GM23338 (cell line): ENCODE measurements at regions not wholly inside any gene's neighbourhood (a gene's known extent, or its start where the extent isn't known, plus 50 kb on each side); places are given as distances from the start of the nearest gene placed in this dataset.
A peak's percentile ranks its signal among the peaks of the same experiment; 100 is the strongest.

Experiments used
- ATAC-seq: fragments of 200-7000 bp; cut with Tn5 transposase; 3 replicates; pipeline ENCODE4 v1.9.1; 2020
- DNase-seq: peaks from one replicate; pipeline ENCODE4 v3.0.0-alpha.2; 2015; ENCODE audit warnings: low spot score
- H2AFZ ChIP-seq: fragments of 200-600 bp; sonication (generic); 2 replicates; pipeline ENCODE4 v1.8.0; 2016; ENCODE audit warnings: antibody characterized with exemption, mild to moderate bottlenecking, moderate library complexity
- H3F3A ChIP-seq: fragments of 200-600 bp; sonication (generic); replicated peaks from 2 replicates; pipeline ENCODE4 v1.8.0; 2017; ENCODE audit warnings: antibody characterized with exemption, mixed run types, low read depth
- H3K27ac ChIP-seq: fragments of 200-600 bp; sonication (generic); 2 replicates; pipeline ENCODE4 v1.6.1; 2016; ENCODE audit warnings: low read depth
- H3K27me3 ChIP-seq: fragments of 200-600 bp; sonication (generic); 2 replicates; pipeline ENCODE4 v1.8.0; 2016; ENCODE audit warnings: mild to moderate bottlenecking, mixed run types, moderate library complexity; ENCODE audit not compliant: insufficient read depth
- H3K36me3 ChIP-seq: fragments of 200-600 bp; sonication (generic); 2 replicates; pipeline ENCODE4 v1.8.0; 2016; ENCODE audit warnings: mild to moderate bottlenecking; ENCODE audit not compliant: insufficient read depth
- H3K4me1 ChIP-seq: fragments of 200-600 bp; sonication (generic); 2 replicates; pipeline ENCODE4 v1.8.0; 2016; ENCODE audit warnings: mild to moderate bottlenecking, moderate library complexity; ENCODE audit not compliant: insufficient read depth
- H3K4me2 ChIP-seq: fragments of 200-600 bp; sonication (generic); 2 replicates; pipeline ENCODE4 v1.7.1; 2017; ENCODE audit warnings: mixed run types
- H3K4me3 ChIP-seq: fragments of 200-600 bp; sonication (generic); 2 replicates; pipeline ENCODE4 v1.6.1; 2016; ENCODE audit warnings: mixed run types
- H3K79me2 ChIP-seq: fragments of 200-600 bp; sonication (generic); replicated peaks from 2 replicates; pipeline ENCODE4 v1.8.0; 2017; ENCODE audit warnings: mild to moderate bottlenecking; ENCODE audit not compliant: insufficient read depth
- H3K9me2 ChIP-seq: fragments of 200-600 bp; sonication (generic); 2 replicates; pipeline ENCODE4 v1.8.0; 2017; ENCODE audit not compliant: insufficient read depth
- H4K20me1 ChIP-seq: fragments of 200-600 bp; sonication (generic); replicated peaks from 2 replicates; pipeline ENCODE4 v1.8.0; 2017; ENCODE audit warnings: mild to moderate bottlenecking; ENCODE audit not compliant: insufficient read depth
- H3K27ac Mint-ChIP-seq: 2 replicates; pipeline ENCODE4 v1.8.0; 2020; ENCODE audit warnings: inconsistent platforms, mild to moderate bottlenecking, moderate library complexity, mixed read lengths
- H3K27me3 Mint-ChIP-seq: 3 replicates; pipeline ENCODE4 v1.8.0; 2022; ENCODE audit warnings: low read depth, mild to moderate bottlenecking, moderate library complexity, mixed read lengths, inconsistent platforms; ENCODE audit not compliant: insufficient read depth, poor library complexity
- H3K36me3 Mint-ChIP-seq: 3 replicates; pipeline ENCODE4 v1.8.0; 2021; ENCODE audit warnings: low read depth, mild to moderate bottlenecking, inconsistent platforms, moderate library complexity, mixed read lengths
- H3K4me1 Mint-ChIP-seq: 3 replicates; pipeline ENCODE4 v1.8.0; 2020; ENCODE audit warnings: mild to moderate bottlenecking, inconsistent platforms, mixed read lengths
- H3K4me3 Mint-ChIP-seq: 3 replicates; pipeline ENCODE4 v1.8.0; 2021; ENCODE audit warnings: moderate library complexity, mild to moderate bottlenecking, inconsistent platforms, mixed read lengths
- H3K9me3 Mint-ChIP-seq: 3 replicates; pipeline ENCODE4 v1.8.0; 2020; ENCODE audit warnings: moderate library complexity, mild to moderate bottlenecking, inconsistent platforms, mixed read lengths
- CREB1 ChIP-seq: fragments of 250-450 bp; sonication (Bioruptor Pico); IDR thresholded peaks from 2 replicates; pipeline ENCODE4 v1.5.0; 2020; ENCODE audit warnings: low read depth, mild to moderate bottlenecking, moderate library complexity
- EZH2 ChIP-seq: fragments of 200-600 bp; sonication (generic); IDR thresholded peaks from one replicate; pipeline ENCODE4 v1.8.0; 2017; ENCODE audit warnings: antibody characterized with exemption, mild to moderate bottlenecking, low read depth; ENCODE audit not compliant: unreplicated experiment
- EZH2phosphoT487 ChIP-seq: fragments of 200-600 bp; sonication (generic); IDR thresholded peaks from one replicate; pipeline ENCODE4 v1.8.1; 2018; ENCODE audit warnings: antibody characterized with exemption; ENCODE audit not compliant: unreplicated experiment
- JUNB ChIP-seq: IDR thresholded peaks from one replicate; pipeline ENCODE4 v1.6.1; 2016; ENCODE audit warnings: antibody characterized with exemption; ENCODE audit not compliant: unreplicated experiment
- NANOG ChIP-seq: IDR thresholded peaks from 2 replicates; pipeline ENCODE4 v1.6.1; 2016; ENCODE audit warnings: antibody characterized with exemption, borderline replicate concordance
- POLR2AphosphoS5 ChIP-seq: IDR thresholded peaks from 2 replicates; pipeline ENCODE4 v1.6.1; 2016; ENCODE audit warnings: antibody characterized with exemption, low read depth
- STAT1 ChIP-seq: IDR thresholded peaks from one replicate; pipeline ENCODE4 v1.6.1; 2016; ENCODE audit warnings: antibody characterized with exemption; ENCODE audit not compliant: unreplicated experiment
- ZNF114 ChIP-seq: fragments of 250-450 bp; sonication (Bioruptor Pico); IDR thresholded peaks from 2 replicates; pipeline ENCODE4 v1.5.0; 2020; ENCODE audit warnings: mild to moderate bottlenecking, moderate library complexity
- ZNF331 ChIP-seq: fragments of 250-450 bp; sonication (Bioruptor Pico); IDR thresholded peaks from 2 replicates; pipeline ENCODE4 v1.5.0; 2020; ENCODE audit warnings: low read depth, mild to moderate bottlenecking, moderate library complexity
- TF ChIP-seq, protein P1 (sequence below): fragments of 250-450 bp; sonication (Bioruptor Pico); IDR thresholded peaks from 2 replicates; pipeline ENCODE4 v1.5.0; 2020; ENCODE audit warnings: mild to moderate bottlenecking, moderate library complexity
- TF ChIP-seq, protein P2 (sequence below): IDR thresholded peaks from one replicate; pipeline ENCODE4 v1.6.1; 2018; ENCODE audit warnings: antibody characterized with exemption; ENCODE audit not compliant: unreplicated experiment
- TF ChIP-seq, protein P3 (sequence below): IDR thresholded peaks from 2 replicates; pipeline ENCODE4 v1.6.1; 2016; ENCODE audit warnings: antibody characterized with exemption

- no peak overlapping the region for H3K4me3 Mint-ChIP-seq
- H3K27me3 Mint-ChIP-seq: no peaks in the 10 kb centered on the region
- H3K36me3 Mint-ChIP-seq: peaks cover 13% of the 10 kb centered on the region; the same call in 2 of the 3 replicates
- Histone ChIP-seq H3F3A (no peaks in the 10 kb centered on the region; the same call in 1 of the 2 replicates), H3K9me2 (peaks cover 40% of the 10 kb centered on the region), H3K4me2 (no peak overlapping the region), H2AFZ (no peak overlapping the region), H3K4me3 (no peak overlapping the region), H4K20me1 (no peaks in the 10 kb centered on the region), H3K4me1 (peaks cover 43% of the 10 kb centered on the region), H3K27me3 (no peaks in the 10 kb centered on the region), H3K79me2 (no peaks in the 10 kb centered on the region), H3K27ac (no peak overlapping the region), H3K36me3 (no peaks in the 10 kb centered on the region)
- TF ChIP-seq, protein P1, sequence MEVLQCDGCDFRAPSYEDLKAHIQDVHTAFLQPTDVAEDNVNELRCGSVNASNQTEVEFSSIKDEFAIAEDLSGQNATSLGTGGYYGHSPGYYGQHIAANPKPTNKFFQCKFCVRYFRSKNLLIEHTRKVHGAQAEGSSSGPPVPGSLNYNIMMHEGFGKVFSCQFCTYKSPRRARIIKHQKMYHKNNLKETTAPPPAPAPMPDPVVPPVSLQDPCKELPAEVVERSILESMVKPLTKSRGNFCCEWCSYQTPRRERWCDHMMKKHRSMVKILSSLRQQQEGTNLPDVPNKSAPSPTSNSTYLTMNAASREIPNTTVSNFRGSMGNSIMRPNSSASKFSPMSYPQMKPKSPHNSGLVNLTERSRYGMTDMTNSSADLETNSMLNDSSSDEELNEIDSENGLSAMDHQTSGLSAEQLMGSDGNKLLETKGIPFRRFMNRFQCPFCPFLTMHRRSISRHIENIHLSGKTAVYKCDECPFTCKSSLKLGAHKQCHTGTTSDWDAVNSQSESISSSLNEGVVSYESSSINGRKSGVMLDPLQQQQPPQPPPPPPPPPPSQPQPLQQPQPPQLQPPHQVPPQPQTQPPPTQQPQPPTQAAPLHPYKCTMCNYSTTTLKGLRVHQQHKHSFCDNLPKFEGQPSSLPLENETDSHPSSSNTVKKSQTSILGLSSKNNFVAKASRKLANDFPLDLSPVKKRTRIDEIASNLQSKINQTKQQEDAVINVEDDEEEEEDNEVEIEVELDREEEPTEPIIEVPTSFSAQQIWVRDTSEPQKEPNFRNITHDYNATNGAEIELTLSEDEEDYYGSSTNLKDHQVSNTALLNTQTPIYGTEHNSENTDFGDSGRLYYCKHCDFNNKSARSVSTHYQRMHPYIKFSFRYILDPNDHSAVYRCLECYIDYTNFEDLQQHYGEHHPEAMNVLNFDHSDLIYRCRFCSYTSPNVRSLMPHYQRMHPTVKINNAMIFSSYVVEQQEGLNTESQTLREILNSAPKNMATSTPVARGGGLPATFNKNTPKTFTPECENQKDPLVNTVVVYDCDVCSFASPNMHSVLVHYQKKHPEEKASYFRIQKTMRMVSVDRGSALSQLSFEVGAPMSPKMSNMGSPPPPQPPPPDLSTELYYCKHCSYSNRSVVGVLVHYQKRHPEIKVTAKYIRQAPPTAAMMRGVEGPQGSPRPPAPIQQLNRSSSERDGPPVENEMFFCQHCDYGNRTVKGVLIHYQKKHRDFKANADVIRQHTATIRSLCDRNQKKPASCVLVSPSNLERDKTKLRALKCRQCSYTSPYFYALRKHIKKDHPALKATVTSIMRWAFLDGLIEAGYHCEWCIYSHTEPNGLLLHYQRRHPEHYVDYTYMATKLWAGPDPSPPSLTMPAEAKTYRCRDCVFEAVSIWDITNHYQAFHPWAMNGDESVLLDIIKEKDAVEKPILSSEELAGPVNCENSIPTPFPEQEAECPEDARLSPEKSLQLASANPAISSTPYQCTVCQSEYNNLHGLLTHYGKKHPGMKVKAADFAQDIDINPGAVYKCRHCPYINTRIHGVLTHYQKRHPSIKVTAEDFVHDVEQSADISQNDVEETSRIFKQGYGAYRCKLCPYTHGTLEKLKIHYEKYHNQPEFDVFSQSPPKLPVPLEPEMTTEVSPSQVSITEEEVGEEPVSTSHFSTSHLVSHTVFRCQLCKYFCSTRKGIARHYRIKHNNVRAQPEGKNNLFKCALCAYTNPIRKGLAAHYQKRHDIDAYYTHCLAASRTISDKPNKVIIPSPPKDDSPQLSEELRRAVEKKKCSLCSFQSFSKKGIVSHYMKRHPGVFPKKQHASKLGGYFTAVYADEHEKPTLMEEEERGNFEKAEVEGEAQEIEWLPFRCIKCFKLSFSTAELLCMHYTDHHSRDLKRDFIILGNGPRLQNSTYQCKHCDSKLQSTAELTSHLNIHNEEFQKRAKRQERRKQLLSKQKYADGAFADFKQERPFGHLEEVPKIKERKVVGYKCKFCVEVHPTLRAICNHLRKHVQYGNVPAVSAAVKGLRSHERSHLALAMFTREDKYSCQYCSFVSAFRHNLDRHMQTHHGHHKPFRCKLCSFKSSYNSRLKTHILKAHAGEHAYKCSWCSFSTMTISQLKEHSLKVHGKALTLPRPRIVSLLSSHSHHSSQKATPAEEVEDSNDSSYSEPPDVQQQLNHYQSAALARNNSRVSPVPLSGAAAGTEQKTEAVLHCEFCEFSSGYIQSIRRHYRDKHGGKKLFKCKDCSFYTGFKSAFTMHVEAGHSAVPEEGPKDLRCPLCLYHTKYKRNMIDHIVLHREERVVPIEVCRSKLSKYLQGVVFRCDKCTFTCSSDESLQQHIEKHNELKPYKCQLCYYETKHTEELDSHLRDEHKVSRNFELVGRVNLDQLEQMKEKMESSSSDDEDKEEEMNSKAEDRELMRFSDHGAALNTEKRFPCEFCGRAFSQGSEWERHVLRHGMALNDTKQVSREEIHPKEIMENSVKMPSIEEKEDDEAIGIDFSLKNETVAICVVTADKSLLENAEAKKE: no peak
- TF ChIP-seq JUNB (no peak), NANOG (no peak), EZH2 (no peak), EZH2phosphoT487 (no peak), POLR2AphosphoS5 (no peak), ZNF114 (no peak), CREB1 (CRISPR knock-in tag) (no peak), STAT1 (no peak), ZNF331 (CRISPR knock-in tag) (no peak)
- TF ChIP-seq, protein P2, sequence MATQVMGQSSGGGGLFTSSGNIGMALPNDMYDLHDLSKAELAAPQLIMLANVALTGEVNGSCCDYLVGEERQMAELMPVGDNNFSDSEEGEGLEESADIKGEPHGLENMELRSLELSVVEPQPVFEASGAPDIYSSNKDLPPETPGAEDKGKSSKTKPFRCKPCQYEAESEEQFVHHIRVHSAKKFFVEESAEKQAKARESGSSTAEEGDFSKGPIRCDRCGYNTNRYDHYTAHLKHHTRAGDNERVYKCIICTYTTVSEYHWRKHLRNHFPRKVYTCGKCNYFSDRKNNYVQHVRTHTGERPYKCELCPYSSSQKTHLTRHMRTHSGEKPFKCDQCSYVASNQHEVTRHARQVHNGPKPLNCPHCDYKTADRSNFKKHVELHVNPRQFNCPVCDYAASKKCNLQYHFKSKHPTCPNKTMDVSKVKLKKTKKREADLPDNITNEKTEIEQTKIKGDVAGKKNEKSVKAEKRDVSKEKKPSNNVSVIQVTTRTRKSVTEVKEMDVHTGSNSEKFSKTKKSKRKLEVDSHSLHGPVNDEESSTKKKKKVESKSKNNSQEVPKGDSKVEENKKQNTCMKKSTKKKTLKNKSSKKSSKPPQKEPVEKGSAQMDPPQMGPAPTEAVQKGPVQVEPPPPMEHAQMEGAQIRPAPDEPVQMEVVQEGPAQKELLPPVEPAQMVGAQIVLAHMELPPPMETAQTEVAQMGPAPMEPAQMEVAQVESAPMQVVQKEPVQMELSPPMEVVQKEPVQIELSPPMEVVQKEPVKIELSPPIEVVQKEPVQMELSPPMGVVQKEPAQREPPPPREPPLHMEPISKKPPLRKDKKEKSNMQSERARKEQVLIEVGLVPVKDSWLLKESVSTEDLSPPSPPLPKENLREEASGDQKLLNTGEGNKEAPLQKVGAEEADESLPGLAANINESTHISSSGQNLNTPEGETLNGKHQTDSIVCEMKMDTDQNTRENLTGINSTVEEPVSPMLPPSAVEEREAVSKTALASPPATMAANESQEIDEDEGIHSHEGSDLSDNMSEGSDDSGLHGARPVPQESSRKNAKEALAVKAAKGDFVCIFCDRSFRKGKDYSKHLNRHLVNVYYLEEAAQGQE: no peak
- TF ChIP-seq, protein P3, sequence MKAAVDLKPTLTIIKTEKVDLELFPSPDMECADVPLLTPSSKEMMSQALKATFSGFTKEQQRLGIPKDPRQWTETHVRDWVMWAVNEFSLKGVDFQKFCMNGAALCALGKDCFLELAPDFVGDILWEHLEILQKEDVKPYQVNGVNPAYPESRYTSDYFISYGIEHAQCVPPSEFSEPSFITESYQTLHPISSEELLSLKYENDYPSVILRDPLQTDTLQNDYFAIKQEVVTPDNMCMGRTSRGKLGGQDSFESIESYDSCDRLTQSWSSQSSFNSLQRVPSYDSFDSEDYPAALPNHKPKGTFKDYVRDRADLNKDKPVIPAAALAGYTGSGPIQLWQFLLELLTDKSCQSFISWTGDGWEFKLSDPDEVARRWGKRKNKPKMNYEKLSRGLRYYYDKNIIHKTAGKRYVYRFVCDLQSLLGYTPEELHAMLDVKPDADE: no peak
- H3K4me1 Mint-ChIP-seq: peaks cover 32% of the 10 kb centered on the region
- no peak overlapping the region; the same call in 1 of the 2 replicates for H3K27ac Mint-ChIP-seq
- DNase-seq: peak; percentile 17
- no peak for ATAC-seq
- peaks cover 13% of the 10 kb centered on the region for H3K9me3 Mint-ChIP-seq
Measured at GRCh38 chr11:131178596-131178995, 191.8 kb upstream of the NTM start.
